Putamen (tissue), 1 donor: ENCODE measurements at regions not wholly inside any gene's neighbourhood (a gene's known extent, or its start where the extent isn't known, plus 50 kb on each side); places are given as distances from the start of the nearest gene placed in this dataset.
"Not testable (repeated sequence)": the region's sequence is repeated elsewhere in the genome, so short reads cannot be mapped to it uniquely, and the experiment has no call there.

Experiments used
- DNase-seq: peaks from one replicate; pipeline ENCODE4 v3.0.0-alpha.2; 2016; ENCODE audit warnings: low spot score

- DNase-seq: no peak
Measured at GRCh38 chr3:103470498-103470897, 1035.7 kb downstream of the ZPLD1 start.

GRCh38 chr3:103494011-103494410 is 1059.2 kb downstream of the ZPLD1 start:
- DNase-seq: no peak

GRCh38 chr3:103494512-103494911 is 1059.7 kb downstream of the ZPLD1 start:
- no peak for DNase-seq

GRCh38 chr3:103495186-103495585 is 1060.4 kb downstream of the ZPLD1 start:
- no peak for DNase-seq

- no peak for DNase-seq
Measured at GRCh38 chr3:103499132-103499900, 1064.5 kb downstream of the ZPLD1 start.

- no peak for DNase-seq
Measured at GRCh38 chr3:103499967-103500366, 1065.2 kb downstream of the ZPLD1 start.

- no peak for DNase-seq
Measured at GRCh38 chr3:103510760-103511159, 1075.9 kb downstream of the ZPLD1 start.

- DNase-seq: no peak
Measured at GRCh38 chr3:103511891-103512290, 1077.1 kb downstream of the ZPLD1 start.

- no peak for DNase-seq
Measured at GRCh38 chr3:103512595-103512994, 1077.8 kb downstream of the ZPLD1 start.

- DNase-seq: no peak
Measured at GRCh38 chr3:103513003-103513402, 1078.2 kb downstream of the ZPLD1 start.

- no peak for DNase-seq
Measured at GRCh38 chr3:103515116-103515515, 1080.3 kb downstream of the ZPLD1 start.

- no peak for DNase-seq
Measured at GRCh38 chr3:103516950-103517349, 1082.1 kb downstream of the ZPLD1 start.

GRCh38 chr3:103531327-103531726 is 1096.5 kb downstream of the ZPLD1 start:
- not testable (repeated sequence) for DNase-seq

- DNase-seq: no peak
Measured at GRCh38 chr3:103532986-103533385, 1098.2 kb downstream of the ZPLD1 start.

- no peak for DNase-seq
Measured at GRCh38 chr3:103554451-103554850, 1119.6 kb downstream of the ZPLD1 start.

GRCh38 chr3:103564116-103564515 is 1129.3 kb downstream of the ZPLD1 start:
- DNase-seq: not testable (repeated sequence)

GRCh38 chr3:103585809-103586208 is 1151.0 kb downstream of the ZPLD1 start:
- no peak for DNase-seq

- no peak for DNase-seq
Measured at GRCh38 chr3:103589770-103590169, 1155.0 kb downstream of the ZPLD1 start.

- no peak for DNase-seq
Measured at GRCh38 chr3:103600844-103601243, 1166.0 kb downstream of the ZPLD1 start.

GRCh38 chr3:103601666-103602065 is 1166.9 kb downstream of the ZPLD1 start:
- no peak for DNase-seq

- DNase-seq: no peak
Measured at GRCh38 chr3:103609472-103609871, 1174.7 kb downstream of the ZPLD1 start.

- DNase-seq: no peak
Measured at GRCh38 chr3:103613397-103614156, 1178.8 kb downstream of the ZPLD1 start.

GRCh38 chr3:103614719-103615118 is 1179.9 kb downstream of the ZPLD1 start:
- DNase-seq: no peak
